ENCODE measurements at regions not wholly inside any gene's neighbourhood (a gene's known extent, or its start where the extent isn't known, plus 50 kb on each side); places are given as distances from the start of the nearest gene placed in this dataset.
"Not testable (repeated sequence)": the region's sequence is repeated elsewhere in the genome, so short reads cannot be mapped to it uniquely, and the experiment has no call there.

- H3K9me3 ChIP-seq (ENCODE audit: control insufficient read depth, insufficient read depth, low read length), result no peaks in the 10 kb centered on the region
- no peak overlapping the region for H3K9ac ChIP-seq (ENCODE audit: low read depth, low read length)
- no peaks in the 10 kb centered on the region for H3K4me1 ChIP-seq (ENCODE audit: control insufficient read depth, insufficient read depth, low read length)
- H3K4me3 ChIP-seq (ENCODE audit: low read depth, low read length), result no peak overlapping the region
- H3K27me3 ChIP-seq (ENCODE audit: control insufficient read depth, insufficient read depth, low read length), result no peaks in the 10 kb centered on the region
- peaks cover 44% of the 10 kb centered on the region for H3K36me3 ChIP-seq (ENCODE audit: control insufficient read depth, insufficient read depth, low read length)
Observed at GRCh38 chr7:149615690-149616270, 118.2 kb upstream of the ZNF746 start.

GRCh38 chr7:149610441-149611011, 112.9 kb upstream of the ZNF746 start:
- Histone ChIP-seq H3K27me3 (ENCODE audit: control insufficient read depth, insufficient read depth, low read length) (no peaks in the 10 kb centered on the region), H3K4me1 (ENCODE audit: control insufficient read depth, insufficient read depth, low read length) (no peaks in the 10 kb centered on the region), H3K36me3 (ENCODE audit: control insufficient read depth, insufficient read depth, low read length) (peaks cover 18% of the 10 kb centered on the region), H3K9ac (ENCODE audit: low read depth, low read length) (no peak overlapping the region), H3K9me3 (ENCODE audit: control insufficient read depth, insufficient read depth, low read length) (no peaks in the 10 kb centered on the region), H3K4me3 (ENCODE audit: low read depth, low read length) (no peak overlapping the region)

- Histone ChIP-seq H3K4me1 (ENCODE audit: control insufficient read depth, insufficient read depth, low read length) (no peaks in the 10 kb centered on the region), H3K36me3 (ENCODE audit: control insufficient read depth, insufficient read depth, low read length) (peaks cover 13% of the 10 kb centered on the region), H3K9me3 (ENCODE audit: control insufficient read depth, insufficient read depth, low read length) (no peaks in the 10 kb centered on the region), H3K4me3 (ENCODE audit: low read depth, low read length) (no peak overlapping the region), H3K9ac (ENCODE audit: low read depth, low read length) (no peak overlapping the region), H3K27me3 (ENCODE audit: control insufficient read depth, insufficient read depth, low read length) (no peaks in the 10 kb centered on the region)
Observed at GRCh38 chr7:149608168-149608567, 110.6 kb upstream of the ZNF746 start.

GRCh38 chr7:149607683-149608082, 110.1 kb upstream of the ZNF746 start:
- H3K9me3 ChIP-seq (ENCODE audit: control insufficient read depth, insufficient read depth, low read length), result no peaks in the 10 kb centered on the region
- no peaks in the 10 kb centered on the region for H3K4me1 ChIP-seq (ENCODE audit: control insufficient read depth, insufficient read depth, low read length)
- peaks cover 9% of the 10 kb centered on the region for H3K36me3 ChIP-seq (ENCODE audit: control insufficient read depth, insufficient read depth, low read length)
- no peak overlapping the region for H3K9ac ChIP-seq (ENCODE audit: low read depth, low read length)
- no peaks in the 10 kb centered on the region for H3K27me3 ChIP-seq (ENCODE audit: control insufficient read depth, insufficient read depth, low read length)
- no peak overlapping the region for H3K4me3 ChIP-seq (ENCODE audit: low read depth, low read length)

- Histone ChIP-seq H3K9ac (ENCODE audit: low read depth, low read length) (no peak overlapping the region), H3K4me1 (ENCODE audit: control insufficient read depth, insufficient read depth, low read length) (no peaks in the 10 kb centered on the region), H3K9me3 (ENCODE audit: control insufficient read depth, insufficient read depth, low read length) (no peaks in the 10 kb centered on the region), H3K36me3 (ENCODE audit: control insufficient read depth, insufficient read depth, low read length) (peaks cover 7% of the 10 kb centered on the region), H3K27me3 (ENCODE audit: control insufficient read depth, insufficient read depth, low read length) (no peaks in the 10 kb centered on the region), H3K4me3 (ENCODE audit: low read depth, low read length) (no peak overlapping the region)
Observed at GRCh38 chr7:149606826-149607225, 109.2 kb upstream of the ZNF746 start.

- Histone ChIP-seq H3K27me3 (ENCODE audit: control insufficient read depth, insufficient read depth, low read length) (no peaks in the 10 kb centered on the region), H3K4me3 (ENCODE audit: low read depth, low read length) (no peak overlapping the region), H3K9me3 (ENCODE audit: control insufficient read depth, insufficient read depth, low read length) (no peaks in the 10 kb centered on the region), H3K36me3 (ENCODE audit: control insufficient read depth, insufficient read depth, low read length) (peaks cover 10% of the 10 kb centered on the region), H3K9ac (ENCODE audit: low read depth, low read length) (no peak overlapping the region), H3K4me1 (ENCODE audit: control insufficient read depth, insufficient read depth, low read length) (no peaks in the 10 kb centered on the region)
Observed at GRCh38 chr7:149605696-149606095, 108.1 kb upstream of the ZNF746 start.

- no peak overlapping the region for H3K9ac ChIP-seq (ENCODE audit: low read depth, low read length)
- peaks cover 10% of the 10 kb centered on the region for H3K36me3 ChIP-seq (ENCODE audit: control insufficient read depth, insufficient read depth, low read length)
- no peaks in the 10 kb centered on the region for H3K9me3 ChIP-seq (ENCODE audit: control insufficient read depth, insufficient read depth, low read length)
- no peaks in the 10 kb centered on the region for H3K27me3 ChIP-seq (ENCODE audit: control insufficient read depth, insufficient read depth, low read length)
- H3K4me3 ChIP-seq (ENCODE audit: low read depth, low read length), result no peak overlapping the region
- no peaks in the 10 kb centered on the region for H3K4me1 ChIP-seq (ENCODE audit: control insufficient read depth, insufficient read depth, low read length)
Observed at GRCh38 chr7:149604521-149604920, 106.9 kb upstream of the ZNF746 start.

- H3K9ac ChIP-seq (ENCODE audit: low read depth, low read length); H3K36me3 ChIP-seq (ENCODE audit: control insufficient read depth, insufficient read depth, low read length); H3K4me1 ChIP-seq (ENCODE audit: control insufficient read depth, insufficient read depth, low read length); H3K27me3 ChIP-seq (ENCODE audit: control insufficient read depth, insufficient read depth, low read length); H3K9me3 ChIP-seq (ENCODE audit: control insufficient read depth, insufficient read depth, low read length); H3K4me3 ChIP-seq (ENCODE audit: low read depth, low read length): not testable (repeated sequence)
Observed at GRCh38 chr7:149600669-149601330, 103.2 kb upstream of the ZNF746 start.

- H3K9me3 ChIP-seq (ENCODE audit: control insufficient read depth, insufficient read depth, low read length), result no peaks in the 10 kb centered on the region
- no peaks in the 10 kb centered on the region for H3K27me3 ChIP-seq (ENCODE audit: control insufficient read depth, insufficient read depth, low read length)
- peaks cover 6% of the 10 kb centered on the region for H3K36me3 ChIP-seq (ENCODE audit: control insufficient read depth, insufficient read depth, low read length)
- no peak overlapping the region for H3K9ac ChIP-seq (ENCODE audit: low read depth, low read length)
- H3K4me3 ChIP-seq (ENCODE audit: low read depth, low read length), result no peak overlapping the region
- H3K4me1 ChIP-seq (ENCODE audit: control insufficient read depth, insufficient read depth, low read length), result no peaks in the 10 kb centered on the region
Observed at GRCh38 chr7:149599636-149600206, 102.1 kb upstream of the ZNF746 start.

- no peak overlapping the region for H3K9ac ChIP-seq (ENCODE audit: low read depth, low read length)
- no peak overlapping the region for H3K4me3 ChIP-seq (ENCODE audit: low read depth, low read length)
- no peaks in the 10 kb centered on the region for H3K9me3 ChIP-seq (ENCODE audit: control insufficient read depth, insufficient read depth, low read length)
- peaks cover 6% of the 10 kb centered on the region for H3K36me3 ChIP-seq (ENCODE audit: control insufficient read depth, insufficient read depth, low read length)
- H3K27me3 ChIP-seq (ENCODE audit: control insufficient read depth, insufficient read depth, low read length), result no peaks in the 10 kb centered on the region
- H3K4me1 ChIP-seq (ENCODE audit: control insufficient read depth, insufficient read depth, low read length), result no peaks in the 10 kb centered on the region
Observed at GRCh38 chr7:149598721-149599308, 101.2 kb upstream of the ZNF746 start.

GRCh38 chr7:149597789-149598188, 100.2 kb upstream of the ZNF746 start:
- H3K9ac ChIP-seq (ENCODE audit: low read depth, low read length), result not testable (repeated sequence)

GRCh38 chr7:149595541-149595940, 97.9 kb upstream of the ZNF746 start:
- Histone ChIP-seq H3K36me3 (ENCODE audit: control insufficient read depth, insufficient read depth, low read length) (peaks cover 6% of the 10 kb centered on the region), H3K4me1 (ENCODE audit: control insufficient read depth, insufficient read depth, low read length) (no peaks in the 10 kb centered on the region), H3K9me3 (ENCODE audit: control insufficient read depth, insufficient read depth, low read length) (no peaks in the 10 kb centered on the region), H3K27me3 (ENCODE audit: control insufficient read depth, insufficient read depth, low read length) (no peaks in the 10 kb centered on the region), H3K9ac (ENCODE audit: low read depth, low read length) (no peak overlapping the region), H3K4me3 (ENCODE audit: low read depth, low read length) (no peak overlapping the region)

More at GRCh38 chr7:149597789-149598188, 100.2 kb upstream of the ZNF746 start:
- H3K4me3 ChIP-seq (ENCODE audit: low read depth, low read length); H3K36me3 ChIP-seq (ENCODE audit: control insufficient read depth, insufficient read depth, low read length); H3K4me1 ChIP-seq (ENCODE audit: control insufficient read depth, insufficient read depth, low read length); H3K27me3 ChIP-seq (ENCODE audit: control insufficient read depth, insufficient read depth, low read length); H3K9me3 ChIP-seq (ENCODE audit: control insufficient read depth, insufficient read depth, low read length): not testable (repeated sequence)

All from iPS-15b (cell line).